HL-60 (cell line): ENCODE measurements at regions not wholly inside any gene's neighbourhood (a gene's known extent, or its start where the extent isn't known, plus 50 kb on each side); places are given as distances from the start of the nearest gene placed in this dataset.

Experiments used
- DNase-seq, 2 experiments: peaks; one replicate each; pipeline ENCODE4 v3.0.0-alpha.2; 2010 to 2020; ENCODE audit warnings: low read depth in 1 of 2, low spot score in 1 of 2
- H3K27ac ChIP-seq: fragments of 250-450 bp; sonication (Bioruptor Pico); replicated peaks from 2 replicates; pipeline ENCODE4 v1.5.1; 2020; ENCODE audit warnings: mild to moderate bottlenecking, moderate library complexity
- H3K27me3 ChIP-seq: fragments of 250-450 bp; sonication (Bioruptor Pico); 2 replicates; pipeline ENCODE4 v1.5.1; 2021; ENCODE audit warnings: mild to moderate bottlenecking, moderate library complexity; ENCODE audit not compliant: insufficient read depth, poor library complexity, severe bottlenecking
- H3K4me3 ChIP-seq: replicated peaks from 2 replicates; pipeline ENCODE4 v1.5.1; 2011; ENCODE audit warnings: mild to moderate bottlenecking, control low read depth, low read length; ENCODE audit not compliant: insufficient read depth
- CTCF ChIP-seq: IDR thresholded peaks from one replicate; pipeline ENCODE4 v1.5.1; 2011; ENCODE audit warnings: low read length, control low read depth, inconsistent platforms; ENCODE audit not compliant: insufficient read depth
- GABPA ChIP-seq: IDR thresholded peaks from 2 replicates; pipeline ENCODE4 v1.6.1; 2012; ENCODE audit warnings: low read depth
- POLR2AphosphoS5 ChIP-seq: IDR thresholded peaks from 2 replicates; pipeline ENCODE4 v1.6.1; 2012; ENCODE audit warnings: low read depth
- SPI1 ChIP-seq: IDR thresholded peaks from 2 replicates; pipeline ENCODE4 v1.6.1; 2012; ENCODE audit warnings: low read depth, mild to moderate bottlenecking, borderline replicate concordance
- TF ChIP-seq, protein P1 (sequence below): IDR thresholded peaks from 2 replicates; pipeline ENCODE4 v1.6.1; 2012; ENCODE audit warnings: low read depth; ENCODE audit not compliant: insufficient replicate concordance

GRCh38 chr14:75373616-75374015, 54.2 kb upstream of the JDP2 start:
- H3K27me3 ChIP-seq = no peaks in the 10 kb centered on the region
- no peak overlapping the region for H3K4me3 ChIP-seq
- H3K27ac ChIP-seq = no peak overlapping the region
- TF ChIP-seq, protein P1, sequence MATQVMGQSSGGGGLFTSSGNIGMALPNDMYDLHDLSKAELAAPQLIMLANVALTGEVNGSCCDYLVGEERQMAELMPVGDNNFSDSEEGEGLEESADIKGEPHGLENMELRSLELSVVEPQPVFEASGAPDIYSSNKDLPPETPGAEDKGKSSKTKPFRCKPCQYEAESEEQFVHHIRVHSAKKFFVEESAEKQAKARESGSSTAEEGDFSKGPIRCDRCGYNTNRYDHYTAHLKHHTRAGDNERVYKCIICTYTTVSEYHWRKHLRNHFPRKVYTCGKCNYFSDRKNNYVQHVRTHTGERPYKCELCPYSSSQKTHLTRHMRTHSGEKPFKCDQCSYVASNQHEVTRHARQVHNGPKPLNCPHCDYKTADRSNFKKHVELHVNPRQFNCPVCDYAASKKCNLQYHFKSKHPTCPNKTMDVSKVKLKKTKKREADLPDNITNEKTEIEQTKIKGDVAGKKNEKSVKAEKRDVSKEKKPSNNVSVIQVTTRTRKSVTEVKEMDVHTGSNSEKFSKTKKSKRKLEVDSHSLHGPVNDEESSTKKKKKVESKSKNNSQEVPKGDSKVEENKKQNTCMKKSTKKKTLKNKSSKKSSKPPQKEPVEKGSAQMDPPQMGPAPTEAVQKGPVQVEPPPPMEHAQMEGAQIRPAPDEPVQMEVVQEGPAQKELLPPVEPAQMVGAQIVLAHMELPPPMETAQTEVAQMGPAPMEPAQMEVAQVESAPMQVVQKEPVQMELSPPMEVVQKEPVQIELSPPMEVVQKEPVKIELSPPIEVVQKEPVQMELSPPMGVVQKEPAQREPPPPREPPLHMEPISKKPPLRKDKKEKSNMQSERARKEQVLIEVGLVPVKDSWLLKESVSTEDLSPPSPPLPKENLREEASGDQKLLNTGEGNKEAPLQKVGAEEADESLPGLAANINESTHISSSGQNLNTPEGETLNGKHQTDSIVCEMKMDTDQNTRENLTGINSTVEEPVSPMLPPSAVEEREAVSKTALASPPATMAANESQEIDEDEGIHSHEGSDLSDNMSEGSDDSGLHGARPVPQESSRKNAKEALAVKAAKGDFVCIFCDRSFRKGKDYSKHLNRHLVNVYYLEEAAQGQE = no peak
- TF ChIP-seq SPI1 (no peak), GABPA (no peak), CTCF (no peak), POLR2AphosphoS5 (no peak)
- no peak for DNase-seq

GRCh38 chr14:75374911-75375310, 52.9 kb upstream of the JDP2 start:
- Histone ChIP-seq H3K27me3 (no peaks in the 10 kb centered on the region), H3K27ac (no peak overlapping the region), H3K4me3 (no peak overlapping the region)
- DNase-seq = no peak
- TF ChIP-seq SPI1 = no peak
- TF ChIP-seq POLR2AphosphoS5 = no peak
- no peak for TF ChIP-seq CTCF
- TF ChIP-seq GABPA = no peak
- TF ChIP-seq, protein P1 = no peak

GRCh38 chr14:75375983-75376382, 51.8 kb upstream of the JDP2 start:
- no peak for TF ChIP-seq GABPA
- TF ChIP-seq, protein P1 = no peak
- no peak for TF ChIP-seq SPI1
- TF ChIP-seq CTCF = no peak
- TF ChIP-seq POLR2AphosphoS5 = no peak
- no peaks in the 10 kb centered on the region for H3K27me3 ChIP-seq

More at GRCh38 chr14:75375983-75376382, 51.8 kb upstream of the JDP2 start:
- no peak for DNase-seq
- Histone ChIP-seq H3K27ac (no peak overlapping the region), H3K4me3 (no peak overlapping the region)
